Glutamatergic neuron (in vitro differentiated cells): ENCODE measurements at regions not wholly inside any gene's neighbourhood (a gene's known extent, or its start where the extent isn't known, plus 50 kb on each side); places are given as distances from the start of the nearest gene placed in this dataset.
"Not testable (repeated sequence)": the region's sequence is repeated elsewhere in the genome, so short reads cannot be mapped to it uniquely, and the experiment has no call there.

Experiments
- DNase-seq: peaks from one replicate; pipeline ENCODE4 v3.0.0; 2022
- H3K27ac Mint-ChIP-seq: one replicate; pipeline ENCODE4 v1.8.0; 2020; ENCODE audit warnings: mild to moderate bottlenecking, mixed read lengths, inconsistent platforms; ENCODE audit not compliant: unreplicated experiment
- H3K27me3 Mint-ChIP-seq: one replicate; pipeline ENCODE4 v1.8.0; 2020; ENCODE audit warnings: mild to moderate bottlenecking, moderate library complexity, mixed read lengths, inconsistent platforms; ENCODE audit not compliant: unreplicated experiment
- H3K36me3 Mint-ChIP-seq: one replicate; pipeline ENCODE4 v1.8.0; 2020; ENCODE audit warnings: mild to moderate bottlenecking, mixed read lengths, inconsistent platforms; ENCODE audit not compliant: unreplicated experiment
- H3K4me1 Mint-ChIP-seq: one replicate; pipeline ENCODE4 v1.8.0; 2020; ENCODE audit warnings: mild to moderate bottlenecking, low read depth, mixed read lengths, inconsistent platforms; ENCODE audit not compliant: unreplicated experiment
- H3K4me3 Mint-ChIP-seq: one replicate; pipeline ENCODE4 v1.8.0; 2020; ENCODE audit warnings: mild to moderate bottlenecking, mixed read lengths, inconsistent platforms; ENCODE audit not compliant: unreplicated experiment
- H3K9me3 Mint-ChIP-seq: one replicate; pipeline ENCODE4 v1.8.0; 2020; ENCODE audit warnings: mild to moderate bottlenecking, moderate library complexity, mixed read lengths, inconsistent platforms; ENCODE audit not compliant: unreplicated experiment
- TF ChIP-seq, protein P1 (sequence below): fragments of 200-600 bp; sonication (generic); IDR thresholded peaks from one replicate; pipeline ENCODE4 v1.5.0; 2021; ENCODE audit not compliant: partially characterized antibody, unreplicated experiment

DNA sequence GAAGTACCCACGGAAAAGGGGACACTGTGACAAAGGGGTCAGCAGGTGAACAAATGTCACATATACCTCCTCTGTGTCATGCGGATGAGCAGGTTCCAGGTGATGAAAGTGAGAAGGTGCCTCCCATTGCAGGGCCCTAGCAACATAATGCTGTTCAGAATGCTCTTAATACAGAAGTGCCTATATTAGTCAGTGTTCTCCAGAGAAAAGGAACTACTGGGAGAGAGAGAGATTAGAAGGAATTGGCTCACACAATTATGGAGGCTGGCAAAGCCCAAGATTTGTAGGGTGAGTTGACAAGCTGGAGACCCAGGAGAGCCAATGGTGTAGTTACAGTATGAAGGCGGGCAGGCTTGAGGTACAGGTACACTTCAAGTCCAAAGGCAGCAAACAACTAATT lies 98.1 kb upstream of the CDC42EP3 start:
- Mint-ChIP-seq H3K36me3 (no peaks in the 10 kb centered on the region), H3K9me3 (peaks cover 2% of the 10 kb centered on the region), H3K27me3 (peaks cover 5% of the 10 kb centered on the region), H3K27ac (no peak overlapping the region), H3K4me1 (peaks cover 3% of the 10 kb centered on the region), H3K4me3 (no peak overlapping the region)
- DNase-seq = no peak
- TF ChIP-seq, protein P1, sequence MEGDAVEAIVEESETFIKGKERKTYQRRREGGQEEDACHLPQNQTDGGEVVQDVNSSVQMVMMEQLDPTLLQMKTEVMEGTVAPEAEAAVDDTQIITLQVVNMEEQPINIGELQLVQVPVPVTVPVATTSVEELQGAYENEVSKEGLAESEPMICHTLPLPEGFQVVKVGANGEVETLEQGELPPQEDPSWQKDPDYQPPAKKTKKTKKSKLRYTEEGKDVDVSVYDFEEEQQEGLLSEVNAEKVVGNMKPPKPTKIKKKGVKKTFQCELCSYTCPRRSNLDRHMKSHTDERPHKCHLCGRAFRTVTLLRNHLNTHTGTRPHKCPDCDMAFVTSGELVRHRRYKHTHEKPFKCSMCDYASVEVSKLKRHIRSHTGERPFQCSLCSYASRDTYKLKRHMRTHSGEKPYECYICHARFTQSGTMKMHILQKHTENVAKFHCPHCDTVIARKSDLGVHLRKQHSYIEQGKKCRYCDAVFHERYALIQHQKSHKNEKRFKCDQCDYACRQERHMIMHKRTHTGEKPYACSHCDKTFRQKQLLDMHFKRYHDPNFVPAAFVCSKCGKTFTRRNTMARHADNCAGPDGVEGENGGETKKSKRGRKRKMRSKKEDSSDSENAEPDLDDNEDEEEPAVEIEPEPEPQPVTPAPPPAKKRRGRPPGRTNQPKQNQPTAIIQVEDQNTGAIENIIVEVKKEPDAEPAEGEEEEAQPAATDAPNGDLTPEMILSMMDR = no peak

DNA sequence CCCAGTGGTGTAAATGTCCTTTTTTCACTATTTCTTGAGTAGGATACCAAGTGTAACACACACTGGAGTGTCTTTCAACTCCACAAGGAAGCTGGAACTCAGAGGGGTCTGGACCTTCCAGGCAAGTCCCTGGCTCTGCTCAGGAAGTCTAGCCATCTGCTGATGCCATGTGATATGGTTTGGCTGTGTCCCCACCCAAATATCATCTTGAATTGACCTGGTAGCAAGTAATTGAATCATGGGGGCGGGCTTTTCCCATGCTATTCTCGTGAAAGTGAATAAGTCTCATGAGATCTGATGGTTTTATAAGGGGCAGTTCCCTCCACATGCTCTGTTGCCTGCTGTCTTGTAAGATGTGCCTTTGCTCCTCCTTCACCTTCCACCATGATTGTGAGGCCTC lies 99.4 kb upstream of the CDC42EP3 start:
- no peak overlapping the region for H3K27ac Mint-ChIP-seq
- no peaks in the 10 kb centered on the region for H3K36me3 Mint-ChIP-seq
- peaks cover 3% of the 10 kb centered on the region for H3K4me1 Mint-ChIP-seq
- TF ChIP-seq, protein P1 = no peak
- no peak overlapping the region for H3K4me3 Mint-ChIP-seq
- H3K27me3 Mint-ChIP-seq = peaks cover 5% of the 10 kb centered on the region
- H3K9me3 Mint-ChIP-seq = peaks cover 2% of the 10 kb centered on the region
- DNase-seq = no peak

DNA sequence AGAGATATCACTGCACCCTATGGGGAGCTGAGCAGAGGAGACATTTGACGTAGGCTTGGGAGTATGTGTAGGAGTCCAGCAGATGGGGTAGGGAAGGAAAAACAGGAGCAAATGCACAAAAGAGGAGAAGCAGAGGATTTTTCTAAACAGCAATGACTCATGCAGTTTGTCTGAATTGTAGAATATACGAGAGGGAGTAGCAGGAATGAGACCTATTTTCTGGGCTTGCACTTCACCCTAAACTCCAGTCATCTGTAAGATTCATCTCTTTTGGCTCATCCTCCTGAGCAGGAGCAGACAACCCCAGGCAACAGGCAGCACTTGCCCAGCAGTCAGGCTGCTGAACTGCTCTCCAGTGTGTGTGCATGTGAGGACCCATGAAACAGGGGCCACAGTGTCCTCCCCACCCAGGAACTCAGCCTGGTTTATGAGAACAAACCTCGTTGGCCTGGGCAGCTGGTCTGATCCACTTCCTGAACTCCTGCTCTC lies 100.2 kb upstream of the CDC42EP3 start:
- Mint-ChIP-seq H3K27ac (no peak overlapping the region), H3K36me3 (no peaks in the 10 kb centered on the region)
- DNase-seq = no peak

DNA sequence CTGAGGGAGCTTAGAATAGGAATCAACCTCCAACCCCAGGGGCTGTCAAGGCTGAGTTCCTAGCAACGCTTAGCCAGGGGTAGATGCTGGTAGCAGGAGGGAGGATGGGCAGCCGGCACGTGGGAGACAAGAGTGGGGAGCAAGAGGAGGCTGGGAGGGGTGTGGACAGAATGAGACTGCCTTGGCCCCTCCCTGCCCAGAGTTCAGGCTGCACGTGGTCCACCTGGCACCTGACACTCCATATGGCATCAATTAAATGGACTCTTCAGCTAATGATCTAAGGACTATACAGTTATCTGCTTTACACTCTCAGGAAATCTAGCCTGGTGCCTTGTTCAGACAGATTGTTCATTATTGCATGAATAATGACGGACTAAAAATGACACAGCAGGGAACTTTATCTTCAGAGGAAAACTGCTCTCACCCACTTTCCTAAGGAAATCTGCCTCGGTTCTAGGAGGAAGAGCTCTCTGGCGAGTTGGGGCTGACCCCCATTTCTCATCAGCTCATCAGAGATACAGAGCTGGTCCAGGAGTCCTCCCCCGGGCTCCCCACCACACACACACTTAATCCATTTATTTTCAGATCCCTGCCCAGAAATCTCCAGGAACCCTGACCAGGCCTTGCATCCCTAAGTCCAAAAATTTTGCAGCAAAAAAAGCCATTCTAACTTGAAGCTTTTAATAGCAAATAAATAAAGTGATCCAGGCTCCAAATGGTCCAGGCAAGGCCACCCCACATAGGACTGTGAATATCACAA lies 102.1 kb upstream of the CDC42EP3 start:
- Mint-ChIP-seq H3K27me3 (peaks cover 5% of the 10 kb centered on the region), H3K9me3 (peaks cover 2% of the 10 kb centered on the region), H3K4me1 (peaks cover 3% of the 10 kb centered on the region), H3K27ac (no peak overlapping the region), H3K36me3 (no peaks in the 10 kb centered on the region), H3K4me3 (no peak overlapping the region)
- DNase-seq = no peak
- TF ChIP-seq, protein P1 = no peak

More for the DNA sequence above, 100.2 kb upstream of the CDC42EP3 start:
- Mint-ChIP-seq H3K27me3 (peaks cover 5% of the 10 kb centered on the region), H3K4me3 (no peak overlapping the region), H3K4me1 (peaks cover 3% of the 10 kb centered on the region), H3K9me3 (peaks cover 2% of the 10 kb centered on the region)
- TF ChIP-seq, protein P1 = no peak

DNA sequence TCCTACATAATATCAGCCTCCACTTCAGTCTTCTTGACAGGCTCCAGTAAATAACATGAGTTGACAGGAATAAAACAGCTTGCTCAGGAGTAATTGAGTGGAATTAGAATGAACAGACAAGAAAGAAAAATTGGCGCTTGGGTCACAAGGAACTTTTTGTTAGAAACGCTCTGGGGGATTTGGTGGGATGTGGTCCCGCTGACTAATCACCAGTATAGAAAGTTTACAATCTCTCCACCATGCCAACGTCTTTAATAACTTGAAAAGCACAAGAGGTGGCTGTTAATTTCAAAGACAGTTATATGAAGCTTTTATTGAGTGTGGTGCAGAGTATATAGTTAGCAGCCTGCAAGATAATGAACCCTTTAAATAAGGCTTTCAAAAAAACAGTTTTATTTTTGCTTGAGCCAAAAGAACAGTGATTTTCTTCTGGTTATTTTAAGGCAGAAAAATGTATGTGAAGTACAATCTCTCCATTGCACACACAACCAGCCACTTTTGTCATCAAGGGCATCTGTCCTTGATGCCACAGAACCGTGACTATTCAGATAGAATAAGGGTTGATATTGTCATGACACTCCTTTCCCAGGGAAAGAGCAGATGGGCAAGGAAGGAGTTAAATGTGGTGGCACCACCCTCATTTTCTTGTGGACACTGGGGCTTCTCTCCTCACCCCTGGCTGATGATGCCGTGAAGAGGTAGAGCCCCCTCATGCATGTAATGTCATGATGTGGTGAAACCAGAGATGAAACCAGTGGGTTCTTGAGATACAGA lies 102.9 kb upstream of the CDC42EP3 start:
- not testable (repeated sequence) for H3K36me3 Mint-ChIP-seq, H3K4me1 Mint-ChIP-seq, H3K27ac Mint-ChIP-seq, H3K27me3 Mint-ChIP-seq, DNase-seq, H3K4me3 Mint-ChIP-seq, H3K9me3 Mint-ChIP-seq
